Nucleus accumbens (tissue), 56 donors: ENCODE measurements at regions not wholly inside any gene's neighbourhood (a gene's known extent, or its start where the extent isn't known, plus 50 kb on each side); places are given as distances from the start of the nearest gene placed in this dataset.
"Not testable (repeated sequence)": the region's sequence is repeated elsewhere in the genome, so short reads cannot be mapped to it uniquely, and the experiment has no call there.

Source experiments
- DNase-seq, 56 donors: peaks; one replicate each; lab custom pipeline; 2025; lab: John Stamatoyannopoulos, UW

GRCh38 chr6:3620389-3620788 is 131.1 kb downstream of the PXDC1 start:
- DNase-seq: no peak

DNA sequence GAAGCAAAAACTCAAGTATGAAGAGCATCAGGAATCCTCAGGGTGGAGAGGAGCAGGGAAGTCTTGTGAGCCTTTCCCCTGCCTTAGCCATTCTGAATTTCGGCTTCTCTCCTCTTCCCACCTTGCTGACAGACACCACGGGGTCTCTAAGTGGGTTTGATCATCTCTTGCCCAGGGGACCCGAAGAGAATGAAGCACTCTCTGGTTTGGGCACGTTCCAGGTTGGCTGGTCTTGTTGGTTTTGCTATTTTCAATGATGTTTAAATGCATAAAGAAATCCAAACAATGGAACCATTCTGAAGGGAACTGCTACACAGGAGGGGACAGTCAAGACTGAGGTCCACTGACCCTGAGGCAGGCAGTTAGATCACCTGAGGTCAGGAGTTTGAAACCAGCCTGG is 131.7 kb downstream of the PXDC1 start:
- no peak for DNase-seq

DNA sequence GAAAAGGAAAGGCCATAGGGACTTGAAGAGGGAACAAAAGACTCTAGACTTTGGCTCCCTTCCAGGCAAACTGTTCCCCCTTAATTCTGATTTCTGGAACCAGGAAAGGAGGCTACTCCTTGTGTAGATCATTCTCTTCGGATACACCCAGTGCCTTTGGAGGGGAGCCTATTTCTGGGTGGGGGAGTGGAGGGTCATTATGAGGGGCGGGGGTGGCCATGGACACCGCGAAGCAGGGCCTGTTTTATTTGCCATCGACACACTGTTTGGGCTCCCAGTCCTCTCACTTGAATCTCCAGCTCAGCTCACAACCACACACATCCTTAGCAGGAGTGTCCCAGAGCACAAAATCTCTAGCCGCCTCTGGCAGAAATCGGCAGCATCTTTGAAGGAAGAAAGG is 132.3 kb downstream of the PXDC1 start:
- DNase-seq: no peak

- no peak for DNase-seq
These were observed 132.9 kb downstream of the PXDC1 start for GRCh38 chr6:3618642-3619041.

DNA sequence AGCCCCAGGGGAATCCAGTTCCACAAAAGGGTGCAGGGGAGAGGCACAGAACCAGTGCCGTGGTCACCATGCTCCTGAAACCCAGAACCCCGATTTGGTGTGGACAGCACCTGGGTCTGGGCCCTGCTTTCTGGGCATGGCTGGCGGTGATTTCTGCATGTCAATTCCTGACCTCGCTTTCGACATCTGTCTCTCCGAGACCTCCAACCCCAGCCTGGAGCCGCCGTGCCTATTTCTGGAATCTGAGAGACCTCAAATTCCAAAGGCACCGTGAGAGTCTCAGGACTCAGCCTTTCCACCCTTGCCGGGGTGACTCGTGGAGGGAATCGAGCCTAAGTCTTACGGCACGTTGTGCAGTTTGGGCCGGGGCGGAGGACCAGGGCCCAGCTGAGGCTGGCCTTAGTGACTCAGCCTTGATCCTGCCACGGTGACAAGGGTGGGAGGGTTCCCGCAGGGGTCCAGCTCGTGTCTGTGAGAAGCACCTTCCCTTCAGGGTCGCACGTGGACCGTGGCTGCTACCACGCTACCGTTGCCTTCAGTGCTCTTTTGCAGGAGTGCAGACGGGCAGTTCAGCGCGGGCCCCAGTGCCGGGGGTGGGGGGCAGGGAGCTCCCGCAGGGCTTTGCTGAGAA is 133.7 kb downstream of the PXDC1 start:
- DNase-seq: no peak

- DNase-seq: no peak
These were observed 134.3 kb downstream of the PXDC1 start for GRCh38 chr6:3617192-3617631.

DNA sequence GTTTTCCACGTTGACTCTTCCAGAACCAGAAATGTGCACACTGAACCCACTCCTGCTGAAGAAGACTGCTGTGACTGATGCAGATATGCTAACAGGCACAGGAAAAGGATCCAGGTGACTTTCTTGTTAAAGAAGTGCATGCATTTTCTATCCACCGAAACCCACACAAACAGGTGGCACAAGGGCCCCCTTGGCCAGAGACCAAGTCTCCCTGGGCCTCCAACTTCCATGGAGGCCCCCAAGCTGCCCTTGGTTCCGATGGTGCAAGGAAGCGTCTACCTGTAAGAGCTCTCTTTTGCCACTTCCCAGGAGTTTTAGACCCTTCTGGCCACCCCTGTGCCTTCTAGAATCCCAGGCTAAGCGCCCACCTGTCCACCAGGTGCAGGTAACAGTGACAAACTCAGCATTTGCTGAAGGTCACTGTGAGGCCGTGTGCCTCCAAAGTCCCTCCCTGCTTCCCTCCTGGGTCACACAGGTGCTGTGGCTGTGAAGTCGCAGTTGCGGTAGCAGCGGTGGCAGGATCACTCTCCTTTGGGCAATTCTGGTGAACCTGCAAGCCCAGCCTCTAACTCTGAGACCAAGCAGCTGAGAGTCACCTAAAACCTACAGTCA is 134.8 kb downstream of the PXDC1 start:
- no peak for DNase-seq

GRCh38 chr6:3615391-3616380 is 135.8 kb downstream of the PXDC1 start:
- no peak for DNase-seq

GRCh38 chr6:3614918-3615317 is 136.6 kb downstream of the PXDC1 start:
- DNase-seq: no peak

- not testable (repeated sequence) for DNase-seq
These were observed 137.9 kb downstream of the PXDC1 start for GRCh38 chr6:3613565-3613964.

DNA sequence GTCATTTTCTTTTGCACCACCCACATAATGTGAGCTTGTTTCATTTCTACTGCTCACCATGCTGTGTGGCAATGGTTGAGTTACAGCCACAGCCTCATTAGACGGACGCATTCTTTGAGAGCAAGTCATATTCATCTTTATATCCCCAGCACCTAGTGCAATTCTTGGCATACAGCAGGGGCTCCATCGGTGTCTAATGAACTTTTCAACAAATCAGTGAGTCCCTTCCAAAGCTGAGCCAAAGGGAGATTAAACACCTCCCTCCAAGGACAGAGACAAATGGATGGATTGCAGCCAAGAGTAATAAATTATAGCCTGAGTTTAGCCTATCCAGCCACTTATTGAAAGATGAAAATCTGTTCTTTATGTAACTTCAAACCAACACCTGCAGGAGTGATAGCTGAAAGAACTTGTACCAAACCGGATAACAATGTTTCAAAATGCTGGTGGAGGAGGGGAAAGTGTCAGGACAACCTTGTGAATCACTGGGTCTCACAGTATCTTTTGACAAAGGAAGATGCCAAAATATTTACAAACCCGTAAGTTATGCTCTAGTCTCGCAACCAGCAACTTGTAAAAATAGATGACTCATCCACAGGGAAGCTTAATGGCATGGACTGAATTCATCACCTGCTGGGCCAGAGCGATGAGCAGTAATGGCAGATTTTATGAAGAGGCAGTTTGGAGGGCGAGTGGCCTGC is 139.0 kb downstream of the PXDC1 start:
- DNase-seq: no peak

GRCh38 chr6:3610921-3611320 is 140.6 kb downstream of the PXDC1 start:
- no peak for DNase-seq

DNA sequence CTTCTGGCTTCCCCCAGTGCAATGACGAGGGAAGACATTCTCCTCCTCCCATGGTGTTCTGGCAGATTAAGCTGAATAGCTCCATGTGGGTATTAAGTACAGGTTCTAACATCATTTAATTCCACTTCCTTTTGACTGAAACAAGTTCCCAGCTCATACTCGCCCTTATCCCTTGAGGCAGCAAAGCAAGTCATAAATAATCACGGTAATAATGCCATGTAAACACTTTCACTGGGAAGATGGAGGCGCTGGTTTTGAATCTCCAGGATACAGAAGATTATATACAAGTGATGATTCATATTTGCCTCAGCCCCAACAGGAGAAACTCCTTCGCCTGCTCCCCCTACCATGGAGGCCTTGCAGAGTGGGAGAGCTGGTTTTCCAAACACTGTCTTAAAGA is 141.3 kb downstream of the PXDC1 start:
- no peak for DNase-seq

DNA sequence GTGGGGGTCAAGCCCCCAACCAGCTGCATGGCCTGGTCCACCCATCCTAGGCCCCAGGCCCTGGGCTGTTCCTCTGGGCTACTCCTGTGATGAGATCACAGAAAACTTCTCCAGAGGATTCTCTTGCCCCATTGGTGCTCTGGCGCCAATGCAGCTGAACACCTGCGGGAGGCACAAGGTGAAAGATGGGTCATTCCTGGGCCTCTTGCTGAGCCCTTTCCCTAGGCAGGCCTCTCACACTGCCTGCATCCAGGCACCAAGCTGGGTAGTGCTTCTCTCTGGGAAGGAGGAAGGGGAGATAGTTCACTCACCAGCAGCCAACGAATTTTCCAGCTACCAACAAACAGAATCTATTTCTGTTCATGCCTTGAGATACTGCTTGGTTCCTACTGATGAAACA is 142.1 kb downstream of the PXDC1 start:
- no peak for DNase-seq

DNA sequence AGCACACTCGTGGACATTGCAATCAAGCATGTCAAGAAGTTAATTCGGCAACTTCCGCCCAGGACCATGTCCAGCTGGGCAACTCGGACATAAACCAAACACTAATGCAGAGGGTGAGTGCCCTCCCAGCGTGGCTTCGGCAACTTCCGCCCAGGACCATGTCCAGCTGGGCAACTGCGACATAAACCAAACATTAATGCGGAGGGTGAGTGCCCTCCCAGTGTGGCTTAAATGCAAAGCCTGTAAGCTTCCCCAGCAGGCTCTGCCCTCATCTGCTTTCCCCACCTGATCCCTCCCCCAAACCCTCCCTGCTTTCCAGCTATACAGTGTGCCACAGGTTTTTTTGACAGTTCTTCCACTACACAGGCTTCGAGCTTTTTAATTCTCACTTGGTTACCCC is 143.4 kb downstream of the PXDC1 start:
- DNase-seq: no peak

DNA sequence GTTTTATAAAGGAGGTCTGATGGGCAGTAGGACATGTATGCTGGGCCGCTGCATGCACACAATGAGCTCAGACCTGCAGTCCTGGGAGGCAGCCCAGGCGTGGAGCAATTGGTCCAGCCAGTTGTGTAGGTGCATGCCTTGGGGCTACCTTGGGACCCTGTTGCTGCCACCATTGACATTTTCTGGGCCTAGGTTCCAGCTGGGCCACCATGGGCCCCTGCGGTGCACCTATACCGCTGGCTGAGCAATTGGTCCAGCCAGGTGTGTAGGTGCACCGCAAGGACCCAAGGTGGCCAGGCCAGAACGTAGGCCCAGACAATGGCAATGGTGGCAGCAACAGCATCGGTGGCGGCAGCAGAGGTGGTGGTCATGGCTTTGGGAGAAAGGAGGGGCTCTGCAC is 143.9 kb downstream of the PXDC1 start:
- no peak for DNase-seq

- no peak for DNase-seq
These were observed 144.3 kb downstream of the PXDC1 start for GRCh38 chr6:3607171-3607570.

GRCh38 chr6:3603340-3604130 is 146.7 kb upstream of the SLC22A23 start:
- no peak for DNase-seq

DNA sequence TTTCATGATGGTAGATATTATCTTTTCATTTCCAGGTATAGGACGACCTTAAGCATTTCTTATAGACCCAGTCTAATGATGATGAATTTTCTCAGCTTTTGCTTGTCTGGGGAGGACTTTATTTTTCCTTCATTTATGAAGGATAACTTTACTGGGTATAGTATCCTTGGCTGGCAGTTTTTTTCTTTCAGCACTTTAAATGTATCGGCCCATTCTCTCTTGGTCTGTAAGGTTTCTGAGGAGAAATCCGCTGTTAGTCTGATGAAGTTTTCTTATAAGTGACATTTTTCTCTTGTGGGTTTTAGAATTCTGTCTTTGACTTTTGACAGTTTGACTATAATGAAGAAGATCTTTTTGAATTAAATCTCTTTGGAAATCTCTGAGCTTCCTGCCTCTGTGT is 144.7 kb upstream of the SLC22A23 start:
- no peak for DNase-seq

DNA sequence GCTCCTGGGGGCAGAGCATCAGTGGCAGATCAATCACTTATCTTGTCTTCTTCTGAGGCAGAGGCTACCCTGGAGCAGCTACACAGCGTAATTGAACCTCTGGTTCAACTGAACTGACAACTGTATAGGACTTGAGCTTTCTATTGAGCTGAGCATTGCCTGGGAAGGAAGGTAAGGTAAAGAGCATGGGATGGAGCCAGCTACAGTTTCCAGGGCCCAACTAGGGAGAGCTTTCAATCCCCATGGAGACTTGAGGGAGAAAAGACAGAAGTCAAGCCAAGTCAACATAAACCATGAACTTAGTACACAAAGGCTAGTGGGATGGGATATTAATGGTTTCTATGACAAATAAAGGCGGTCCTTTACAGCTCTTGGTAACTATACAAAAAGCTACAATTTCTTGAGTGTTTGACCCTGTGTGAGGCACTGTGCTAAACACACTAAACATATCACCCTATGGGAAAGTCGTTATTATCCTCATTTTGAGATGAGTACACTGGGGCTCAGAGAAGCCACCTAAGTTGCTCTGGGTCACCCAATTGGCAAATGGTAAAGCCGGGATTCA is 140.7 kb upstream of the SLC22A23 start:
- no peak for DNase-seq
